CD4-positive, alpha-beta T cell treated with Interleukin-4 for 4 hours (primary cell): ENCODE measurements at regions not wholly inside any gene's neighbourhood (a gene's known extent, or its start where the extent isn't known, plus 50 kb on each side); places are given as distances from the start of the nearest gene placed in this dataset.
"Not testable (repeated sequence)": the region's sequence is repeated elsewhere in the genome, so short reads cannot be mapped to it uniquely, and the experiment has no call there.

Source experiments
- DNase-seq: peaks from one replicate; pipeline ENCODE4 v3.0.0-alpha.2; 2020

GRCh38 chr17:34054495-34054894, 200.6 kb upstream of the CCL2 start:
- no peak for DNase-seq

- DNase-seq, result no peak
Observed at GRCh38 chr17:34055606-34056005, 199.5 kb upstream of the CCL2 start.

- DNase-seq, result no peak
Observed at GRCh38 chr17:34059423-34060220, 195.5 kb upstream of the CCL2 start.

- DNase-seq, result no peak
Observed at GRCh38 chr17:34066528-34066927, 188.6 kb upstream of the CCL2 start.

GRCh38 chr17:34067011-34067410, 188.1 kb upstream of the CCL2 start:
- no peak for DNase-seq

- DNase-seq, result no peak
Observed at GRCh38 chr17:34068571-34068970, 186.5 kb upstream of the CCL2 start.

GRCh38 chr17:34070712-34071111, 184.4 kb upstream of the CCL2 start:
- no peak for DNase-seq

- DNase-seq, result no peak
Observed at GRCh38 chr17:34071886-34072420, 183.1 kb upstream of the CCL2 start.

GRCh38 chr17:34075076-34075475, 180.0 kb upstream of the CCL2 start:
- DNase-seq, result no peak

GRCh38 chr17:34076743-34077631, 178.1 kb upstream of the CCL2 start:
- no peak for DNase-seq

- no peak for DNase-seq
Observed at GRCh38 chr17:34081269-34081668, 173.8 kb upstream of the CCL2 start.

GRCh38 chr17:34082404-34082803, 172.7 kb upstream of the CCL2 start:
- DNase-seq, result no peak

GRCh38 chr17:34089042-34089441, 166.0 kb upstream of the CCL2 start:
- DNase-seq, result not testable (repeated sequence)

GRCh38 chr17:34090593-34090992, 164.5 kb upstream of the CCL2 start:
- DNase-seq, result no peak

GRCh38 chr17:34091975-34092374, 163.1 kb upstream of the CCL2 start:
- no peak for DNase-seq

GRCh38 chr17:34095106-34095505, 160.0 kb upstream of the CCL2 start:
- no peak for DNase-seq

- DNase-seq, result no peak
Observed at GRCh38 chr17:34098699-34099098, 156.4 kb upstream of the CCL2 start.

GRCh38 chr17:34099859-34100515, 155.1 kb upstream of the CCL2 start:
- DNase-seq, result no peak

- no peak for DNase-seq
Observed at GRCh38 chr17:34107019-34107418, 148.1 kb upstream of the CCL2 start.

GRCh38 chr17:34110315-34110714, 144.8 kb upstream of the CCL2 start:
- no peak for DNase-seq

- no peak for DNase-seq
Observed at GRCh38 chr17:34113089-34113488, 142.0 kb upstream of the CCL2 start.

GRCh38 chr17:34114174-34114573, 140.9 kb upstream of the CCL2 start:
- DNase-seq, result no peak

GRCh38 chr17:34116306-34116705, 138.8 kb upstream of the CCL2 start:
- DNase-seq, result no peak
